ENCODE measurements at regions not wholly inside any gene's neighbourhood (a gene's known extent, or its start where the extent isn't known, plus 50 kb on each side); places are given as distances from the start of the nearest gene placed in this dataset.
"Not testable (repeated sequence)": the region's sequence is repeated elsewhere in the genome, so short reads cannot be mapped to it uniquely, and the experiment has no call there.

DNA sequence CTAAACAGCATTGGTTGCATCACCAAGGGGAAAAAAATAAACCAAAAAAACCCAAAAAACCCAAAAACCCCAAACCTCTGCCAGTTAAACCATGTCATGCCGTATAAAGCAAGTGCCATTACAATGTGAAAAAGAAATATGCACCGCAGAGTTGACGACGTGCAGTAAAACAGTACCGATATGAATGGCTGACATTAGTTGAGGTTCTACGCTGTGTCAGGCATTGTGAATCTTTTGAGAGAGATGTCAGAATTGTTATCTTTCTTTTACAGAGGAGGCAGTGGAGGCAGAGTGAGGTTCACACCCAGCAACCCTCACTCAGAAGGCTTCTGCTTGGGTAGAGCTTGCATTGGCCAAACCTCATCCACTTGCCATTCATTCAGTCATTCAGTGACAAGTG, 306.5 kb upstream of the PLGLB2 start:
- not testable (repeated sequence) for H3K9me3 Mint-ChIP-seq; DNase-seq (ENCODE audit: low spot score in 2 of 2); H3K27ac Mint-ChIP-seq; ATAC-seq; H3K36me3 Mint-ChIP-seq

DNA sequence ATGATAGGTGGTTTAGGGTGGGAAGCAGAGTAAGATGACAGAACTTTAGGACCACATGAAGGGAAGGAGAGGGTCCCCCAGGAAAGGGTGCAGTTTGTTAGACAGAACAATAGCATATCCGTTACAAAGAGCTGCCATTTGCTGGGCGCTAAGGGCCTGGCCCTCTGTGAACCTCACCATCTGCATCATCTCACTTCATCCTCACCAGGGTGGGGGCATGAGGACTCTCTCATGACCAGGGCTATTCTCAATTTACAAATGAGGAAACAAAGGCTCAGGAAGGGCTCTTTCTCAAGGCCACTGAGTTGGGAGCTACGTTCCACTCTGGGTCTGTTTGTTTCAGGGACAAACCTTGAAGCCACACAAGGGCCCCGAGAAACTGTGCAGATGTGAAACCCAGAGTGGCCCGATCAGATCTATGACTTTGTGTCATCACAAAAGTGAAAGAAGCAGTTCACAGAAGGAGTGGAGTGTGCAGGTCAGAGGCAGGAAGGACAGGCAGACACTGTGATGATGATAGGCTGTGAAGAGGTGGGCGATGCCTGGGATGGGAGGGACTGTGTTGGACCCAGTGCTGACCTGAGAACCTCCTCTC, 304.8 kb upstream of the PLGLB2 start:
- peak in 1 of 2 donors; percentile 42 for DNase-seq (ENCODE audit: low spot score in 2 of 2)

DNA sequence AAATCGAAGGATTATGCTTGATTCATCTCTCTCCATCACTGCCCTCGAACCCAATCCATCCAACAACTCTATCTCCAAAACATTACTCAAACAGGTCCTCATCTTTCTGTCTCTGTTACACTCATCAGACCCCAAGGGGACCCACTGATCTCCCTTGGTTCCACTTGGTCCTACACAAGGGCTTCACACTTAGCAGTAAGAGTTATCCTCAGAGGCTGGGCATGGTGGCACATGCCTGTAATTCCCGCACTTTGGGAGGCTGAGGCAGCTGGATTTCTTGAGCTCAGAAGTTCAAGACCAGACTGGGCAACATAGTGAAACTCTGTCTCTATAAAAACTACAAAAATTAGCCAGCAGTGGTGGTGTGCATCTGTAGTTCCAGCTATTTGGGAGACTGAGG, 302.9 kb upstream of the PLGLB2 start:
- not testable (repeated sequence) for H3K9me3 Mint-ChIP-seq; H3K36me3 Mint-ChIP-seq; DNase-seq (ENCODE audit: low spot score in 2 of 2)
- peak in 1 of 2 donors; percentile 15 for ATAC-seq
- peak overlapping the region; percentile 1 to 77 for H3K27ac Mint-ChIP-seq

More for the DNA sequence above, 304.8 kb upstream of the PLGLB2 start:
- not testable (repeated sequence) for H3K27ac Mint-ChIP-seq, H3K36me3 Mint-ChIP-seq, H3K9me3 Mint-ChIP-seq
- peak; percentile 75 to 76 for ATAC-seq

DNA sequence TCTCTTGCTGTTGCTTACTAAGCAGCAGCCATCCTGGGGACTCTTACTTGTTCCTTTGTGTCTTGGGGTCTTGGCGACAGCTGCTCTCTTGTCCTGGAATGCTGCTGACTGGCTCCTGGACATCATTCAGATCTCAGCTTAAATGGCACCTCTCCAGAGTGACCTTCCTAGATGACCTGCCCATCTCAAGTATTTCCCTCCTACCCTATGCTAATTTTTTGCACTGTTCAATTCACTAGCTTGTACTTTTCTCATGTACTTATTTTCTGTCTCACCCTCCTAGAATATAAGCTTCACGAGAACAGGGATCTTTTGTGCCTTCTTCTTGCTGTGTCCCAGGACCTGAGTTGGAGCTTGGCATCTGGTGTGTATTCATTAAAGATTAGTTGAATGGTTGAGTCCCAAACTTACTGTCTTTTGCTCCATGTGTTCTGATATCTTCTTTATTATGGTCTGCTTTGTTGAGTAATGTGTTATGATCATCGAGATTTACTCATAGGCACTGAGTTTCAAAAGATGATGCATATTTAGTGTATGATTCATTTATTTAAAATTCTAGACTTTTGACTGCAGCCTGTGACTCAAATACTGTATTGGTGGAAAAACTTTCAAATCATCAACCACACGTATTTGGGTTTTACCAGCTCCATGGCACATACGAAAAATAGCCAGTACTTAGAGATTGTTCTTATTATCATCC, 302.1 kb upstream of the PLGLB2 start:
- H3K36me3 Mint-ChIP-seq; DNase-seq (ENCODE audit: low spot score in 2 of 2); H3K9me3 Mint-ChIP-seq: not testable (repeated sequence)
- H3K27ac Mint-ChIP-seq: peak overlapping the region; percentile 38 to 95
- peak; percentile 76 to 81 for ATAC-seq

DNA sequence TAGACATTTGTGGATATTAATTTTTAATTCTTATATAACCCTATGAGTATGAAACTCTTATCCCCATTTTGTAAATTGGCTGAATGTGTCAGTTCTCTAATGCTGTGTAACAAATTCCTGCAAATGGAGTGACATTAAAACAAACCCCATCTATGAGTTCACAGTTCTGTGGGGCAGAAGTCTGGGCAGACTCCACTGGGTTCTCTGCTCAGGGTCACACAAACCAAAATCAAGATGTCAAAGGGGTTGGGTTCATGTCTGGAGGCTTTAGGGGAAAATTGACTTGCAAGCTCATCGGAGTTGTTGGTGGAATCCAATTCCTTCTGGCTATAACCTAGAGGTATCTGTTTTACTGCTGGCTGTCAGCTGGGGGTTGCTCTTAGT, 301.6 kb upstream of the PLGLB2 start:
- DNase-seq (ENCODE audit: low spot score in 2 of 2); H3K27ac Mint-ChIP-seq; H3K9me3 Mint-ChIP-seq; H3K36me3 Mint-ChIP-seq: not testable (repeated sequence)
- ATAC-seq: peak; percentile 54 to 55

DNA sequence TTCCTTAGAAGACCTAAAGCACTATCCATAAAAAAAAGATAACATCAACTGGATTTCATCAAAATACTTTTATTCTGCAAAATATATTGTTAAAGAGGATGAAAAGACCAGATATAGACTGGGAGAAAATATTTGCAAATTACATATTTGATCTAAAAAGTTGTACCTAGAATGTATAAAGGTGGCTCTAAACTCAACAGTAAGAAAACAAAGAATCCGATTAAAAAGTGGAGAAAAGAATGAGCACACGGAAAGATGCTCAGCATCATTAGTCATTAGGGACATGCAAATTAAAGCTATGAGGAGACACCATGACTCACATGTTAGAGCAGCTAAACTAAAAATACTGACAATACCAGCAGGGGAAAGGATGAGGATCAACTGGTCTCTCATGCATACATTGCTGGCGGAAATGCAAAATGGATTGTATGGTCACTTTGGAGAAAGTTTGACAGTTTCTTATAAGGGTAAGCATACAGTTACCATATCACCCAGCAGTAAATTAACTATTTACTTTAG, 298.4 kb upstream of the PLGLB2 start:
- not testable (repeated sequence) for H3K36me3 Mint-ChIP-seq; DNase-seq (ENCODE audit: low spot score in 2 of 2); H3K27ac Mint-ChIP-seq
- ATAC-seq: peak; percentile 25 to 33
- H3K9me3 Mint-ChIP-seq: peaks cover 11% of the 10 kb centered on the region in 2 donors

DNA sequence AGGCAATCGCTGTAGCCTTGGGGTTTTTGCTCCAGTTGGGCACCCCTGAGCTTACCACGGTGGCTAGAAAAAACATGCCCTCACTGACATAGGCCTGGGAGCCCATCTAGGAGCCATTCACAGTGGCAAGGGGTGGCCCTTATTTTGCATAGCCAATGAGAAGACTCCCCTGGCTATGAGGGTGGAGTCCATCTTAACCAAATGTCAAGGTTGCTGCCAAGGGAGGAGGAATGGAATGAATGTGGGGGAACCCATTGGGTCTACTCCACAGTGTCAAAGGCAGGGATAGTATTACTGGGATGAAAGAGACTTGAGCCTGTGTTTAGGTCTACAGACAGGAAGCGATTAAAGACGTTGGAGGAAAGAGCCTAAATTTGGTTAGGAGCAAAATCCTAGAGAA, 295.7 kb upstream of the PLGLB2 start:
- not testable (repeated sequence) for H3K36me3 Mint-ChIP-seq; H3K9me3 Mint-ChIP-seq; H3K27ac Mint-ChIP-seq; DNase-seq (ENCODE audit: low spot score in 2 of 2); ATAC-seq

DNA sequence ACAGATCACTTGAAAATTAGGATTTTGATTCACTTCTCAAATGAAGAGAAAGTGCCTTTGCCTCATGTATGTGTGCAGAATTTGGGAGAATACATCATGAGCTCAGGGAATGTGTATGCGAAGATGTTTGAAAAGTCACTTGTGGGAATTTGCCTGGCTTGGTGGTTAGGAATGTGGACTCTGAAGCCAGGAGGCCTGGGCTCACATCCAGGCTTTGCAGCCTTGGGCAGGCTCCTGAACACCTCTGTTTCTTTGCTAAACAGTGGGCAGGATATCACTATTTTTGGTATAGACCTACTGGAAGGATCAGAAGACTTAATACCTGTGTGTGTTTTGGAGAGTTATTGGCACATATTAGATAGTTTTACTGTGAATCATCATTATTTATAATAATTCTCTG, 295.0 kb upstream of the PLGLB2 start:
- H3K36me3 Mint-ChIP-seq: not testable (repeated sequence)

DNA sequence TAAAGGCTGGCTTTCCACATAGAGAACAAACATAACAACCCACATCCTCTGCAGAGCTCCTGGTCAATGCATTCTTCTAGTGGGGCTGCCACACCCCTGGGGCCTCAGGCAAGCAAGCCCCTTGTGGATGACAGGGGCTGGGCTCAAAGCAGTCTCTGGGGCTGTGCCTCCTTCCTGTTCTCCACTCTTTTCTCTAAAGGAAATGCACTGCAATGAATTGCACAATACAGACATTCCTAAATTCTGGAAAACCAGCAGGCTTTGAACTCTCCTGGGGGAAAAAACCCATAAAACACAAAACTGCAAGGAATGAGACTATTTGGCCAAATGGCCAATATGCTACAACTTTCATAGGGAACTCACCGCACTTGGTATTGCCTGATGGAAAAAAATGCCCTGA, 293.9 kb upstream of the PLGLB2 start:
- not testable (repeated sequence) for ATAC-seq; H3K9me3 Mint-ChIP-seq; H3K36me3 Mint-ChIP-seq; H3K27ac Mint-ChIP-seq; DNase-seq (ENCODE audit: low spot score in 2 of 2)

More for the DNA sequence above, 295.0 kb upstream of the PLGLB2 start:
- not testable (repeated sequence) for H3K27ac Mint-ChIP-seq; ATAC-seq; H3K9me3 Mint-ChIP-seq; DNase-seq (ENCODE audit: low spot score in 2 of 2)

DNA sequence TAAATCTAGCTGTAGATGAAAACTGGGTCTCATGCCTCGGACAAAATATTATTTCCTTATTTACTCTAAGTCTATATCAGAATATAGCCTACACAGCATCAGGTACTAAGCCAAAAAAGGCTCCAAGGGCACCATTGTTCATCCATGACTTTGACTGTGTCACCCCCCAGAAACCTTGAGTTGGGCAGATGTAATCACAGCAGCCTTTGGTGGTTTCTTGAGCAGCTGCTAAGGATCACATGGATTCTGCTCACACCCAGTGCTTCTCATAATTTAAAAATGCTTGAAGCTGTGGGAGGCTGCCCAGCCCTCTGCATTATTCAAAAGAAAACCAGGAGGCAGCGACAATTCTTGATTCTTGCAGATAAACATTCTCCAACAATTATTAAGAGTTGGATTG, 293.5 kb upstream of the PLGLB2 start:
- not testable (repeated sequence) for DNase-seq (ENCODE audit: low spot score in 2 of 2); ATAC-seq; H3K27ac Mint-ChIP-seq; H3K36me3 Mint-ChIP-seq; H3K9me3 Mint-ChIP-seq

DNA sequence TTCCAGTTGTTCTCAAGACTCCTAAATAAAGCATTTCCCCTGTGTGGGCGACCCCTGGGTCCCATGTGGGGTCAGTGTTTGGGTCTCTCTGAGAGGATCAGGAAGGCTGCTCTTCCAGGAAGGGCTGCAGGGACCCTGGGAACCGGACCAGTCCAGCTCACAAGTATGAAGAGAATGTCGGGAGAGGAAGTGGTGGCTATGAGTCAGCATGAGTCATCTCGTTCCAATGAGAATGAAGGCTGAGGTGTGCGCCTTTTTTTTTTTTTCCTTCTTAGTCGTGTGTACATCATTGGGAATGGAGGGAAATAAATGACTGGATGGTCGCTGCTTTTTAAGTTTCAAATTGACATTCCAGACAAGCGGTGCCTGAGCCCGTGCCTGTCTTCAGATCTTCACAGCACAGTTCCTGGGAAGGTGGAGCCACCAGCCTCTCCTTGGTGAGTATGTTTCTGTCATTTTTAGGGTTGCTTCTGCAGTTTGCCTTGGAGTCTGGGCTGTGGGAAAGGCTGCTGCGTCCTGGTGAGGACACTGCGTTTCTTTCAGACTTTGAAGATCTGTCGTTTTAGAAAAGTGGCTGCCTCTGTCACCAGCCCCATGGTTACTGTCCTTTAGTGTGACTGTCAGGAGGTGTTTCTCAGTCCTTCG, 292.6 kb upstream of the PLGLB2 start:
- ATAC-seq: peak; percentile 29 to 62
- H3K36me3 Mint-ChIP-seq; H3K9me3 Mint-ChIP-seq; DNase-seq (ENCODE audit: low spot score in 2 of 2): not testable (repeated sequence)
- H3K27ac Mint-ChIP-seq: peak overlapping the region in 1 of 2 donors; percentile 36

DNA sequence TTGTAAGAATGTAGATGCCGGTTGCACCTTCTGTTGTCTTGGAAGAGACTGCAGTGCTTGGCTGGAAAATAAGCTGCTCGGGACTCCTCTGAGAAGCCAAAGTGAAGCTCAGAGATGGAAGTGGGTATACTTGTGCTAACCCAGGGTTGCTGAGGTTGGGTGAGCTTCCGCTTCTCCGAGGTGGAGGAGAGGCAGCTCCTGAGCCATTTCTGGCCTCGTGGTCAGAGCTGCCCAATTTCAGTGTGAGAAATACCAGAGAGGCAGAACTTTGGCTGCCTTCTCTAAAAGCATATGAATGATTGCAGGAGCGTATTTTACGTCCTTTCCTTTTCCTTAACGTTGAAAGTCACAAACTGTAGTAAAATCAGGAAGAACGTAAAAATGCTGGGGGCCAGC, 292.0 kb upstream of the PLGLB2 start:
- DNase-seq (ENCODE audit: low spot score in 2 of 2); H3K9me3 Mint-ChIP-seq; H3K36me3 Mint-ChIP-seq: not testable (repeated sequence)
- H3K27ac Mint-ChIP-seq: peak overlapping the region in 1 of 2 donors; percentile 71
- ATAC-seq: peak; percentile 20 to 50

DNA sequence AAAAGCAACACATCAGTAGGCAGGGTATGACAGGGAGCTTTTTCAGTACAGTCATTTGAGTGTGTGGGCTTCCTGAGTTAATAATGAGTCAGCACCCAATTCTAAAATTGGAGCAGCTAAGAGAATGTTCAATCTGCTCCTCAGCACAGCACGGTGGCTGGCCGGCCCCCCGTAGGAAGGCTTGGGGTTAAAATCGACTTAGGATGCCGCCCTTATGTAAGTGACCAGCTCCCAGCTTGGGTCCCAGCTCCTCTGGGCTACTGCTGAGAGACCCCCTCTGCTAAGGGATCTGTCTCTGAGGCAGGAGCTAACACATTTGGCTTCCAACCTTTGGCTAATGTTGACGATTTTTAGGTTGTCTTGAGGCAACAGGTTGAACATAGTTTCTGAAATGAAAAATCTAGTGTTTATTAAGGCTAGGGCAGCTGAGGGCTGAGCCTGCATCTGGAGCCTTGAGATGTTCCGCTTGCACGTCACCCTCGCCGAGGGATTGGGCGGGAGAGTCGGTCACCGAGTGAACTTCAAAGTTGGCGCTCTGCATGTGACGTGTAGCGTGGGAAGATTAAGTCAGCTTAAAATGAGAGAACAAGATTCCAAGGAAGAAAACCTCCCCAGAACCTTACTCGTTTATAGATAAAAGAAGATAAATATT, 291.3 kb upstream of the PLGLB2 start:
- not testable (repeated sequence) for DNase-seq (ENCODE audit: low spot score in 2 of 2); H3K36me3 Mint-ChIP-seq; H3K9me3 Mint-ChIP-seq
- peak; percentile 65 to 76 for ATAC-seq
- H3K27ac Mint-ChIP-seq: peak overlapping the region; percentile 71 to 97

DNA sequence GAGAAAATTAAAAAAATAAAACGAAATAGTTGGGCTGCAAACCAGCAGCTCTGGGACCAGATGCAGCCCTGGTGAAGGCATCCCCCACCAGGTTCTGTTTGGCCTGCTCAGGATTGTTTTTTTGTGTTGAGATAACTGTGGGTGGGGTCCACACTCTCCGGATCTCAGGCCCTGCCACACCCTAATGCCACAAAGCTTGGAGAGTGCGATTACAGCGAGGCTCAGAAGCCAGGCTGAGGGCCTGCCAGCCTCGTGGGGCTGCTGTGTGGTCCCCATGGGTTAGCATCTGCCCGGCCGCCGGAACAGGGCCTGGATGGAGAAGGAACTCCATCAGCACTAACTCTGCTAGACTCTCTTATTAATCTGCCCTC, 290.8 kb upstream of the PLGLB2 start:
- DNase-seq (ENCODE audit: low spot score in 2 of 2); H3K27ac Mint-ChIP-seq; ATAC-seq; H3K36me3 Mint-ChIP-seq; H3K9me3 Mint-ChIP-seq: not testable (repeated sequence)

DNA sequence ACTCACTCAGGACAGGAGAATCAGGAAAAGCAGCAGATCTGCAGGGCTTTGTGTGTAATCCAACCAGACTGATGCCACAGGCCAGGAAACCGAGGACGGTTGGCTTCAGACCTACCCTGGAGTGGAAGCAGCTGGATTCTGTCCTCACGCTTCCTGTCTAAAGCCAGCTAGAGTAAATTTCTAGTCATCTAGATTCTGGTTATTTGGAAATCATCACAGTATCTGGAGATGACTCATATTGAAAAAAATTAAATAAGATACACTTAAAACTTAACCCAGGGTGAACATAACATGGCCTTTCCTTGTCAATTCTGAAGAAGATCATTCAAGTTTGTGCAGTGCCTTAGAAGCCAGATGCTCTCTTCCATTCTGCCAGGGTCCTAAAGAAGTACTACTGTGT, 288.9 kb upstream of the PLGLB2 start:
- H3K36me3 Mint-ChIP-seq; DNase-seq (ENCODE audit: low spot score in 2 of 2); H3K9me3 Mint-ChIP-seq: not testable (repeated sequence)
- ATAC-seq: peak; percentile 45 to 58
- peak overlapping the region in 1 of 2 donors; percentile 72 for H3K27ac Mint-ChIP-seq

DNA sequence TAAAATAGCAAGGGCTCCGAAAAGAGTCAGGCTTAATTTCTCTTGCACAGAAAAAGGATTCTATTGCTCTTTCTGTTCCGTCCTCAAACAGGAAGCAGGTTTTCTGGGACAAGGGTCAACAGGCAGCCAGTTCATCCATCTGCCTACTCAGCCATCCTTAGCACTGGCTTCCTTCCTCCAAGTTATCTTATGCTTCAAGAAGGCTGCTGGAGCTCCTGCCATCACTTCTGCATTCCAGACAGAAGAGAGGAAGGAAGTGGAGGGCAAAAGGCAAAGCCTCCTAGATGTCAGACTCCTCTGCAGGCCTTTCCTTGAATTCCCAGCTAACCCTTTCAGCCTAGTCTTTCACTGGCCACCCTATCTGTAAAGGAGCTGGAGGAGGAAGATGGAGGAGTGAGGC, 287.8 kb upstream of the PLGLB2 start:
- not testable (repeated sequence) for ATAC-seq; H3K36me3 Mint-ChIP-seq; H3K9me3 Mint-ChIP-seq; DNase-seq (ENCODE audit: low spot score in 2 of 2); H3K27ac Mint-ChIP-seq

DNA sequence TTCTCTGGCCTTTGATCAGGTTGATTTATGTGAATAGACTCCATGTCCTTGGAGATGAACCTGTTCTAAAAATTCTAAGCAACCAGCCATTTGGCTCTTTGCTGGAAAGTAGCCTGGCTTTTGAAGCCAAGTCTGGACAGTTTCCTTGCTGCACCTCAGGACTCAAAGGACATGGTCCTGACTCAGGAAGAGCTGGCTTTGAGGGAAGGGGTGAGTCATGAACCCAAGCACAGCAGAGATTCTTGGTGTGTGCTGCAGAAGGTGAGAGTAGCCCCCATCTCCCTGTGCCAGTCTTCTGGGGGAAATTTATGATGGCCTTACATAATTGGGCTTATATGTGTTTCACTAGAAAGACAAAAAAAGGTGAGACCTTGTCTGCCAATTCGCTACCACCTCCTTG, 287.2 kb upstream of the PLGLB2 start:
- H3K36me3 Mint-ChIP-seq; H3K27ac Mint-ChIP-seq; DNase-seq (ENCODE audit: low spot score in 2 of 2); H3K9me3 Mint-ChIP-seq: not testable (repeated sequence)
- peak in 1 of 2 donors; percentile 24 for ATAC-seq

Data from activated naive CD4-positive, alpha-beta T cell treated with anti-CD3 and anti-CD28 coated beads, Interleukin-2, amount 50 U/mL, for 72 hours (primary cell).